Fibroblast of skin of right biceps (primary cell): ENCODE measurements at regions not wholly inside any gene's neighbourhood (a gene's known extent, or its start where the extent isn't known, plus 50 kb on each side); places are given as distances from the start of the nearest gene placed in this dataset.
A peak's percentile ranks its signal among the peaks of the same experiment; 100 is the strongest.

ENCODE experiments used
- DNase-seq: peaks from one replicate; pipeline ENCODE4 v3.0.0-alpha.2; 2013

GRCh38 chr18:53799134-53799533, 425.3 kb downstream of the MBD2 start:
- DNase-seq = peak; percentile 59

DNA sequence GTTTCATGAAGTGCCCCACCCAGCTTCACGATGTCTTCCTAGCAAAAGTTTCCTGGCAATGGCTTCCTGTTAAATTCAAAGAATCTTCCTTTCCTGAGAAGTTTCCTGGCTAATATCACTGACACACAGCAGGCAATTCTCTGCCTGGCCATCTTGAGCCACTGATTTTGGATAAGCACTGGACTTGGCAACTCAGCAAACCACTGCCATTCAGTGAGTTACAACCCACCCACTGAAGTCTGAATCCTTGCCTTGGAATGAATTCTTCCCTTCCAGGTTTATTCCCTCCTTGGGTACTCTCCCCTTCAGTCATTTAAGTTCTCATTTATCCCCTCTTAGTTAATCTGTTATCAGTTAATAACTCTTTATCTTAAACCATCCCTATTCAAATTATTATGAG, 426.0 kb downstream of the MBD2 start:
- no peak for DNase-seq

DNA sequence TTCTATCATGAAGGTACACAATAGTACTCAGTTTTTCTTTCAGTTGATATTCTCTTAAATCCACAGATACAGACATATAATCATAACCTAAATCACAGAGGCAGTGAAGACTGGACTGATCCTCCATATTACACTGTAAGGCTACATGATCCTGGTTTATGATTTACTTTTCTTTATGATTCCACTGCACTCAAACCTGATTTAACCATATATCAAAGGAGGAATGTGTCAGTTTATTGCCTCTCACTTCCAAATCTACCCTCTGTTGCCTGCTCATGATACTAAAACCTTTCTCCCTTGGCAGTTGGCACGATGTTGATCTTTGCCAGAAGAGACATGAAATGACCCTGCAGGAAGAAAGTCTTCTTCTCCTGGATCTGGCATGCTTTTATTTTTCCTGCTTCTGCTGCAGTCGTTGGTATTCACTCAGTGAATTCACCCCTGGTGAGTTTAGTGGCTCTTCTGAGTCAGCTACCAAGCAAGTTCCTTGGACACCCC, 426.4 kb downstream of the MBD2 start:
- no peak for DNase-seq

- peak; percentile 92 for DNase-seq
These were observed 428.3 kb downstream of the MBD2 start for GRCh38 chr18:53796040-53796729.

DNA sequence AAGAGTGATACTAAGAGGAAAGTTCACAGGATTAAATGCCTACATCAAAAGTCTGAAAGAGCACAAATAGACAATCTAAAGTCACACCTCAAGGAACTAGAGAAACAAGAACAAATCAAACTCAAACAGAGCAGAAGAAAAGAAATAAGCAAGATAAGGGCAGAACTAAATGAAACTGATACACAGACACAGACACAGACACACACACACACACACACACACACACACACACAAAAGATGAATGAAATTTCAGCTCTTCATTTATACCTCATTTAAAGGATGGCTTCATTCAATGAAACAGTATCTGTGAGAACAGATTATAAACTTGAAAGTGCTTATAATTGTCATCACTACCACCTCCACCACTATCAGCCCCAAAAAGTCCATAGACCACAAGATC, 428.9 kb downstream of the MBD2 start:
- DNase-seq = no peak

GRCh38 chr18:53795061-53795460, 429.4 kb downstream of the MBD2 start:
- peak; percentile 29 for DNase-seq

DNA sequence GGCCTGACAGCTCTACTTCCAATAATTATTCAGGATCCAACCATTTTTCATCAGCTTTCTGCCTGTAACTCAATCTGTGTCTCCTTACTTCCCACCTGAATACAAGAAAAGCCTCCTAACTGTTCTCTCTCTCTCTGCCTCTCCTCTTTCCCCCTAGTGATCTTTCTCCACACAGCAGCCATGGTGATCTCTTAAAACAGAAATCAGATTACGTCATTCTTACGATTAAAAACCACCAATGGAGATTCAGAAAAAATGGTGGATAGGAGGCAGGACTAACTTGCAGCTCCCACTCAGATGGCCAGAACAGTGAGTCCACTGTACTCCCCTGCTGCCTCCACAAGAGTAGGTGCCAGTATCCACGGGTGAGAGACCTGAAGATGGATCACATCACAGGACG, 431.7 kb downstream of the MBD2 start:
- no peak for DNase-seq

GRCh38 chr18:53790786-53791185, 433.7 kb downstream of the MBD2 start:
- DNase-seq = peak; percentile 79

DNA sequence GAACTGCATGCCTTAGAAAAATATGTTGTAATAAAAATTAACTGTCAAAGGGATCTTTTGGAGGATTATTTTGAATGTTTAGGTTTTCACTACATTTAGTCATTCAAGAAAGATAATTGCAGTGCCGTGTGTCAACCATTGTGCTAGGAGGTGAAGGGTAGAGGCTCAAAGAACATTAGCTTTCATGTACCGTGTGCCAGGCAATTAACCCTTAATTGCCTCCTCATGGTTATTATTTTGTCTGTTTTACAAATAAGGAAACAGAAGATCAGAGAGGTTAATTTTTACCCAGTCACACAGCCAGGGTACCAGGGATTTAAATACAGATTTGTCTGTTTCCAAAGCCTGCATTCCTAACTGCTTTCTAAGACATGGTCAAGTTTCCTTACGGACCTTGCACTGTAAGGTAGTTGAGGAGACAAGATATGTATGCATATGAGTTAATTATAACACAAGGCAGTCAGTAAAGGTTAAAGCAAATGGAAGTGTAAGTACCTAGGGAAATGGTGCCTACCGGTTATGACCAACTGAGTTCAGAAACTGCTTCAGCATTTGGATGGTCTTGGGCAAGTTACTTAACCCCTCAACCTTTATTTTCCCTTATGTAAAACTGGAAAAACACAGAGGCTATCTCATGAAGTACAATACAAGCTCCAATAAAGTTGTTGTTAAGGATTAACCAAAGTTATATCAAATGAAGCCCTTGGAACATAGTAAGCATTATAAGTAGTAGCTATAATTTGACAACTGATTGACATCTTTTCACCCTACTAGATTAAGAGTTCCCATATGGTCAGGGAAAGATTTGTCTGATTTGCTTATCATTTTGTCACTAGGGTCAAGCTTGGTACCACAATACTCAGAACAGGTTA, 434.9 kb downstream of the MBD2 start:
- DNase-seq = no peak

GRCh38 chr18:53785811-53786210, 438.7 kb downstream of the MBD2 start:
- no peak for DNase-seq

DNA sequence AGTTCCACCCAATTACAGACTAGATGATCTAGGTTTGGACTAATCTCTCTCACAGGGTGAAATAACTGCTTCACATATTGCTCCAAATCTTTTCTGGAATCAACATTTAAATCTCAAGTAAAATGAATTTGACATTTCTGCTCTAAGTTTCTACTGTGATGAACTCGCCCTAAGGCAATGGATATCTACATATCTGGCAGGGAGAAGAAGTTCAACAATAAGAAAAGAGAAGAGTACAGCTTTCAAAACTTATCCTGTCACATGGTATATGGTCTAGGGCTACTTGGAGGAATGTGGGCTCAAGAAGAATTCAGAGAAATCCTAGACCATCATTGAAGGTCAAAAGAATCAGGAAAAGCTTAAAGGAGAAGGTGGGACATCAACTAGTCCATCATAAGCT, 440.2 kb downstream of the MBD2 start:
- no peak for DNase-seq

- DNase-seq = no peak
These were observed 443.8 kb downstream of the MBD2 start for GRCh38 chr18:53780666-53781065.

- DNase-seq = no peak
These were observed 452.2 kb downstream of the MBD2 start for GRCh38 chr18:53772293-53772692.

GRCh38 chr18:53771664-53772063, 452.8 kb downstream of the MBD2 start:
- DNase-seq = no peak

DNA sequence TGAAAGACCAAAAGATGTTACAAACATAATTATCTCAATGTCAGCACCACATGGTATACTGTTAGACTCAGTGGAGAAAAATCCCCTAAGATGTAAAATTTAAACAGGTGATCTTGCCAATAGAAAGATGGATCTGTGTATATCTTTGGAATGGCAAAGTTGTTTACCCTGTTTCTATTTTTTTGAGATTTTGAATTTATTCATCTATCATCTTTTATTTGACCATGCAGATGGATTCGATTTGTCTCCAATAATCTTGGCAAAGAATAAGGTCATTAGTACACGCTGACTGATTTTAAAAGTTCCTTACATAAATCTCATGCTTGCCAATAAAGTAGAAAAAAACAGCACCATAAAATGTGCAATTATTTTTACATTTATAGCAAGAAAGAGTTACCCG, 459.3 kb downstream of the MBD2 start:
- no peak for DNase-seq

DNA sequence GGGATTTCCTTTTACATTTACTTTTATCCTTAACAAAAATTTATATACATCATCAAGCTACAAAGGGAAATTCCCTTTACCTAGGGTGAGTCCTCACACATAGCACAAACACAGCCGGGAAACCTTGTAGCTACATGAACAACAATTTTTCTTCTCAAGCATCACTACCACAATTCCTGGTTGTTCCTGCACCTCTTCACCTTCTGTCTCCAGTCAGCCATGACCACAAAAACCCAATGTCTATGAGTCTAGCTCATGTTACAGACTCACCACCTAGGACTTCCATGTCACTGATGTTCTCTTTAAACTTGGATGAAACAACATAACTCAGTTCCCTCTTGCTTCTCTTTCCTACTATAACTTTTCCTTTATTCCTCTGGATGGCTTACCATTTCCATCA, 460.4 kb downstream of the MBD2 start:
- no peak for DNase-seq

- DNase-seq = peak; percentile 46
These were observed 467.1 kb downstream of the MBD2 start for GRCh38 chr18:53757328-53757727.

DNA sequence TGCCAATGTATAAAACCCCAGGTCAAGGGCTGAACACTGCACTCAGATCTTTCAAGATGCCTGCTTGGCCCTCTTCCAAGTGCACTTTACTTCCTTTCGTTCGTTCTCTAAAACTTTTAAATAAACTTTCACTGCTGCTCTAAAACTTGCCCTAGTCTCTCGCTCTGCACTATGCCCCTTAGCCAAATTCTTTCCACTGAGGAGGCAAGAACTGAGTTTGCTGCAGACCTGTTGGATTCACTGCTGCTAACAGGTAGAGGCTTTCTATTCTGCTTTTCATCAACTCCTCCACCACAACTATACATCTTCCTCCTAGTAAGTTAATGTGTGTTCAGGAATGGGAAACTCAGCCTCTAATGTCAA, 467.9 kb downstream of the MBD2 start:
- DNase-seq = no peak

GRCh38 chr18:53755914-53756609, 468.4 kb downstream of the MBD2 start:
- DNase-seq = peak; percentile 35

GRCh38 chr18:53754154-53754553, 470.3 kb downstream of the MBD2 start:
- no peak for DNase-seq

- no peak for DNase-seq
These were observed 470.9 kb downstream of the MBD2 start for GRCh38 chr18:53753601-53754000.

- no peak for DNase-seq
These were observed 471.6 kb downstream of the MBD2 start for GRCh38 chr18:53752781-53753367.

- DNase-seq = peak; percentile 16
These were observed 474.7 kb downstream of the MBD2 start for GRCh38 chr18:53749766-53750165.
